GM18873 (cell line): ENCODE measurements at regions not wholly inside any gene's neighbourhood (a gene's known extent, or its start where the extent isn't known, plus 50 kb on each side); places are given as distances from the start of the nearest gene placed in this dataset.
"Not testable (repeated sequence)": the region's sequence is repeated elsewhere in the genome, so short reads cannot be mapped to it uniquely, and the experiment has no call there.

ENCODE experiments used
- ATAC-seq: cut with Tn5 transposase; IDR thresholded peaks from one replicate; pipeline ENCODE4 v1.9.1; 2021; ENCODE audit warnings: mild to moderate bottlenecking, moderate library complexity, moderate number of reproducible peaks; ENCODE audit not compliant: unreplicated experiment, low FRiP score

DNA sequence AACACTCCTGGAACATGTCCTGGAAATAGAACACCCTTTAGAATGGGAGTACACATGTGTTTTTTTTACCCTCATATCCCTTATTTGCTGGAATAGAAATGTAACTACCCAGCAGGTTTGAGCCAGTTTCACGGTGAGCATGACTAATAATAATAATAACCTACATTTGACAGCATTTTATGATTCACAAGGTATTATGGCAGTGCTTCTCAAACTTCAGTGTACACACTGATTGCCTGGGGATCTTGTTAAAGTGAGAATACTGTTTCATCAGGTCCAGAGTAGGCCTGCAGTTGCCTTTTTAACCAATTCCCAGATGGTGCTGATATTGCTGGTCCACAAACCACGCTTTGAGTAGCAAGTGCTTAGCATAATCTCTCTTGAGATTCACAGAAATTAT lies 63.9 kb downstream of the NFKBIZ start:
- no peak for ATAC-seq

DNA sequence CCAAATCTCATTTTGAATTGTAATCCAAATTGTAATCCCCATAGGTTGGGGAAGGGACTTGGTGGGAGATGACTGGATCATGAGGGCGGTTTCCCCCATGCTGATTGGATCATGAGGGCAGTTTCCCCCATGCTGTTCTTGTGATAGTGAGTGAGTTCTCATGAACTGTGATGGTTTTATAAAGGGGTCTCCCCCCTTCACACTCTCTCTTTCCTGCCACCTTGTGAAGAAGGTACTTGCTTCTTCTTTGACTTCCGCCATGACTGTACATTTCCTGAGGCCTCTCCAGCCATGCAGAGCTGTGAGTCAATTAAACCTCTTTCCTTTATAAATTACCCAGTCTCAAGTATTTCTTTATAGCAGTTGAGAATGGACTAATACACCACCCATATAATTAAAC lies 68.4 kb downstream of the NFKBIZ start:
- ATAC-seq, result not testable (repeated sequence)

DNA sequence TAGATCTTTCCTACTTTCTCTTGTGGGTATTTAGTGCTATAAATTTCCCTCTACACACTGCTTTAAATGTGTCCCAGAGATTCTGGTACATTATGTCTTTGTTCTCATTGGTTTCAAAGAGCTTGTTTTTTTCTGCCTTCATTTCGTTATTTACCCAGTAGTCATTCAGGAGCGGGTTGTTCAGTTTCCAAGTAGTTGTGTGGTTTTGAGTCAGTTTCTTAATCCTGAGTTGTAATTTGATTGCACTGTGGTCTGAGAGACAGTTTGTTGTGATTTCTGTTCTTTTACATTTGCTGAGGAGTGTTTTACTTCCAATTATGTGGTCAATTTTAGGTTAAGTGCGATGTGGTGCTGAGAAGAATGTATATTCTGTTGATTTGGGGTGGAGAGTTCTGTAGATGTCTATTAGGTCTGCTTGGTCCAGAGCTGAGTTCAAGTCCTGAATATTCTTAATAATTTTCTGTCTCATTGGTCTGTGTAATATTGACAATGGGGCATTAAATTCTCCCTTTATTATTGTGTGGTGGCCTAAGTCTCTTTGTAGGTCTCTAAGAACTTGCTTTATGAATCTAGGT lies 72.9 kb downstream of the NFKBIZ start:
- not testable (repeated sequence) for ATAC-seq

DNA sequence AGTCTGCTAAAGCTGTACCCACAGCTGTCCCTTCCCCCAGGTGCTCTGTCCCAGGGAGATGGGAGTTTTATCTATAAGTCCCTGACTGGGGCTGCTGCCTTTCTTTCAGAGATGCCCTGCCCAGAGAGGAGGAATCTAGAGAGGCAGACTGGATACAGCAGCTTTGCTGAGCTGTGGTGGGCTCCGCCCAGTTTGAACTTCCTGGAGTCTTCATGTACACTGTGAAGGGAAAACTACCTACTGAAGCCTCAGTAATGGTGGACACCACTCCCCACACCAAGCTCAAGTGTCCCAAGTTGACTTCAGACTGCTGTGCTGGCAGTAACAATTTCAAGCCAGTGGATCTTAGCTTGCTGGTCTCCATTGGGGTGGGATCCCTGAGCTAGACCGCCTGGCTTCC lies 75.3 kb downstream of the NFKBIZ start:
- not testable (repeated sequence) for ATAC-seq

DNA sequence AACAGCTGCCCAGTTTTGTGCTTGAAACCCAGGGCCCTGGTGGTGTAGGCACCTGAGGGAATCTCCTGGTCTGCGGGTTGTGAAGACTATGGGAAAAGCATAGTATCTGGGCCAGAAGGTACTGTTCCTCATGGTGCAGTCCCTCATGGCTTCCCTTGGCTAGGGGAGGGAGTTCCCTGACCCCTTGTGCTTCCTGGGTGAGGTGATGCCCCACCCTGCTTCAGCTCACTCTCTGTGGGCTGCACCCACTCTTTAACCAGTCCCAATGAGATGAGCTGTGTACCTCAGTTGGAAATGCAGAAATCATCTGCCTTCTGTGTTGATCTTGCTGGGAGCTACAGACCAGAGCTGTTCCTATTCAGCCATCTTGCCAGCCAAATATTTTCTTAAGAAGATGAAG lies 75.8 kb downstream of the NFKBIZ start:
- not testable (repeated sequence) for ATAC-seq

DNA sequence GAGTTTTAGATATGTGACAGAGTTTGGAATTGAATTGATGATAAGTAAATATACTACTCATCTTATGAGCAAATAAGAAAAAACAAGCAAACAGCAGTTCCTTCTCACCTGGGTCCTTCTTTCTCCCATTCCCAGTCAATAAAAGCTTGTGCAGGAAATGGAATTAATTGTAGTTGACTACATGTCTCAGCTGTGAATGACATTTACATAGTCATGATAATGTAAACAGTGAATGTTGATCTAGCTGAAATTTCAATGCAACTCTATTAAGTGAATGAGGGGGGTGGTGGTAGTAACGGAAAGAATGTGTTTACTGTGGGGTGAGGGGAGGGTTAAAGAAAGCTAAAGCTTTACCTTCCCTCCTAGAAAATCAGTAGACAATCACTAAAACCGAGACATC lies 76.2 kb downstream of the NFKBIZ start:
- ATAC-seq, result no peak

DNA sequence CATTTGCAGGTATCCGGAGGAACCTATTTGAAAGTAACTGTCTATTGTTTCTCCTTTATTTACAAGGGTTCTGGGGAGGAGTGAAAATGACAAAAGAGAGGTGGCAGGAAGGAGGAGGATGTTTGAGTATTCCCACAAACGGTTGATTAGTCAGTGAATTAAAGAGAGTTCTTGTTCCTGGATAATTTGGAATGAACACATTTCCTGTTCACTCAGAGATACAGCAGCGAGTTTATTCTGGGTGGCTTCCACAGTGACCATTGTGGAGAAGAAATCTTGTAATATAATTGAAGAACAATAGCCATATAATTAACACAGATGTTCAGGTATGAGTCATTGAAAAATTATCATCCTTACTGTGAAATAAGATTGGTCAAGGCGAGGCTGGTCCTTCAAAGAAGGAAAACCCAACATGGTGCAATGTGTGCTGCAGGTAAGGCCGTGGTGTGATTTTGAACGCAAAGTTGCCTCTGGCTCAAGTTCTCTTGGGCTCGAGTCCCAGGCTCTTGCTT lies 77.3 kb downstream of the NFKBIZ start:
- ATAC-seq, result no peak

DNA sequence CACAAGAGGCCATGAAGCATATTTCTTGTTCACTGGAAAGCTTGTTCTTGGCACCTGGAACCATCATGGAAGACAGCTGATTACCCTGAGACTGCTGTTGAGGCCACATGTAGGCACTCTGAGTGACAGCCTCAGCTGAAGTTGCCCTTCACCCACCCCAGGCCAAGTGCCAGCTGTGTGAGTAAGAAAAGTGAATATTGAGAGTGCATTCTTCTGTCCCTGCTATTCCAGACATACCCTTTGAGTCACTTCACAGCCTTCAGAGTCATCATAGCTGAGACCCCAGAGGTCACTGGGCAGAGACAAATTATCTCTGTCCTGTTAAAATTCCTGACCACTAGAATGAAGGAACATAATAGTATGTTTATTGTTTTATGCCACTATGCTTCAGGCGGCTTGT lies 79.6 kb downstream of the NFKBIZ start:
- no peak for ATAC-seq

DNA sequence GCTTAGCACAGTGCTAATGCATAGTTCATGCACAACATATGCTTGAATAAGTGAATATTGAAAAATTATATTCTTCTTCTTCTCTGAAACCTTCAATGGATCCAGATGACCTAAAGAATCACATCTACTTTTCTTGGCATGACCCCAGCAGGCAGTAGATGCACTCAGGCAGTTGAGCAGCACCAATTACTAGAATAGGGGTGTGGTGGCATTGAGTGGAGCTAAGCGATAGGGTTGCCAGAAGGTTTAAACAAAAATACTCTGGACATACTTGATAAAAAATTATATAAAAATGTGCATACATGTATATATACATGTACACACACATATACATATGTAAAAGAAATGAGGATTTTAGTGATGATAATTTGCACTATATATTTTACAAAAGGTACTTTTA lies 81.8 kb downstream of the NFKBIZ start:
- no peak for ATAC-seq

DNA sequence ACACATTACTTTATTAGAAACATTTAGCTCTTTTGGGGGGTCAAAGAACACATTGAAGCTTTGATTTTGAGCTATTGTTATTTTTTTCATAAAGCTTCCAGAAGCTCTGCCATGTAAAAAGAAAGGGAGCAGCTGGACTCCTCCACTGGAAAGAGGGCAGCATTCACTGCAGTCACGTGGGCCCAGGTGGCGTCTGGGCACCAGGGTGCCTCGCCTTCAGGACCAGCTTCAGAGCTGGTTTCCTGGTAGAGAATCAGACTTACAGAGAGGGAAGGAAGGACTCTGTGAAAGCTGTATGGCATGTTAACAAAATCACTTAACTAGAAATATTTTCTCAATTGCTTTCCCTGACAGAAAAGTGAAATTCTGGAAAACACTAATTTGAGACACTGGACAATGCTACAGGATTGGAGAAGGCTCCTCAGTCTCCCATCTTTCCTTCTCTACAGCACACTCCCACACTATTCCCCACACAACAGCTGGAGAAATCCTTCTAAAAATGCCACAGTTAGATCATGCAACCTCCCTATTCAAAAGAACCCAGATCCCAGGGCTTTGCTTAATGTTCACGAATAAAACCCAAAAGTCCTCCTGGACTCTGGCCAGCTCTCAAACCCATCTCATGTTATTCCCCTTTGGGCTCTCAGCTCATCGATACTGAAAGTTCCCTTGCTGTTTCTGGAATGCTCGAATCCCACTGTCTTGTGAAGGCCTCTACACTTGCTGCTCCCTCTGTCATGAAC lies 83.2 kb downstream of the NFKBIZ start:
- no peak for ATAC-seq

DNA sequence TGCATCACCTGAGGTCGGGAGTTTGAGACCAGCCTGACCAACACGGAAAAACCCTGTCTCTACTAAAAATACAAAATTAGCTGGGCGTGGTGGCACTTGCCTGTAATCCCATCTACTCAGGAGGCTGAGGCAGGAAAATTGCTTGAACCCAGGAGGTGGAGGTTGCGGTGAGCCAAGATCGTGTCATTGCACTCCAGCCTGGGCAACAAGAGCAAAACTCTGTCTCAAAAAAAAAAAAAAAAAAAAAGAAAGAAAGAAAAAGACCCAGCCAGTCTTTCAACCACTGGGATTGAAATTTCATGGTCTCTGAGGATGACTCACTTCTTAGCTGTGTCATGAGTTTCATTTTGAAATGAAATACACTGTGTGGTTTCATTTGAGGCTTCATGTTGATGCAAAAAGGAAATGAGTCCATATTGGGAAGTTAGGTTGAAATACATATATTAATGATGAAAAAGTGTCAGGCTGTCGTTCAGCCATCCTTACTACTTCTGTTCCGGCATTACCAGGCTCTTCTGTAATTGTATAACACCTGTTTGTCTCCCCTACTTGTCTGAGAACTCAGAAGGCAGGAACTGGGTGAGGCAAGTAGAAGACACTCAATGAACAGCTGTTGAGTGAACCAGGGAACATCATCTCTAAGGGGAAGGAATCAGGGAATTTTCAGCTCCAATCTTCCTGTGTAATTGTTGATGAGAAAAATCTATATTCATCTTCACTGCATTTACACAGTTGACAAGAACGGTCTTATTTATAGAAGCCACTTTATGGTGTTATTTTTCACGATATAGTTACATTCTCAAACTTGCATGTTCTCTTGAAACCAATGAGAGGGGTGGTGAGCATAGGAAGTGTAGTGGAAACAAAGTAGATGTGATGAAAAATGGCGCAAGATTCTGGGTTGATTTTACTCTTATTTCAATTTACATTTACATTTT lies 87.4 kb downstream of the NFKBIZ start:
- peak; percentile 96 for ATAC-seq

DNA sequence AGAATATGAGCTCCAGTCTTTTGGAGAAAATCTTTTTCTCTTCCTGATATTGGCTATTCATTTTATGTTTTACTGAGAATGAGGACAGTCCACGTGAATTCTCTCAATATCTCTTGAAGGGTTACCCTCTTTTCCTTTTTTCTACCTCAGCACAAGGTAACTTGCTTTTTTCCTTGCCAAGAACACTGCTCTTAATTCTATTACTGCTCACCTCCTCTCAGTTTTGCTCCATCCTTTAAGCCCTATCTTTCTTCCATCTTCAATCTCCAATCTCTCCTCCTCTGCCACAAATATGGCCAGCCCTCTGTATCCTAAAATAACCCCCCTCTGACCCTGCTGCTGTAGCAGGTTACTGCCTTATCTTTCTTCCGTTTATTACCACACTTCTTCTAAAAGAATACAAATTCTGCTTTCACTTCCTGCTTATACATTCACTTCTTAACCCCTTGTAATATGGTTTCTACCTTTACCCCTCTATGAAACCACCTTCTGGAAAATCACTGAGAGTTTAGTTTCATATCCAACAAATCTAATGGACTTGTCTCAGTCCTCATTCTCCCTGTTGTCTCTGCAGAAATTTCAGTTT lies 89.0 kb downstream of the NFKBIZ start:
- ATAC-seq, result peak; percentile 42

DNA sequence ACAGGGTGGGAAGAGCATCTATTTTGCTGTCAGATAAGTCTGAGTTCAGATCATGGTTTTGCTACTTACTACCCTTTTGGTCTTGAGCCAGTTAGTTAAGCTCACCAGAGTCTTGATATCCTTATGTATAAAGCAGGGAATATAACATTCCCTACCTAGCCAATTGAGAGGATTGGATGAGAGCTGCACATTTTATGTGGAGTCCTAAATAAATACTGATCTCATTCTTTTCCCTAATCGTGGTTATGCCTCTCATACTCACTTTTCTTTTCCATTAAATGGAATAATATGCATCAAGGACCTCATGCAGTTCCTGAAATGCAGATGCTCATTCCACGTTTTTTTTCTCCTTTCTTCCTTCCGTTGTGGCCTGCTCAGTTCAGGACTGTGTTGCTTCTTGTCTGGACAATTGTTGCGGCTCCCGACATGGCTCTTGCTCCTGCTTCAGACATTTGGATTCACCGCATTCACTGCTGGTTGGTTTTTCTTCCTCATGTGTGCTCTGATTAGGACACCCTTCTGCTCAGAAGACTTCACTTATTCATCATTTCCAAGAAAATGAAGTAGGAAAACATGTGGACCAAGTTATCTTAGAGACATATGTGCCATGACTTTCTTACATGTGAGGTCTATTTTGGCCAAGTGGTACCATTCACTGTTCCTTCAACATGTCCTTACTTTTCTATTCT lies 90.2 kb downstream of the NFKBIZ start:
- ATAC-seq, result no peak

DNA sequence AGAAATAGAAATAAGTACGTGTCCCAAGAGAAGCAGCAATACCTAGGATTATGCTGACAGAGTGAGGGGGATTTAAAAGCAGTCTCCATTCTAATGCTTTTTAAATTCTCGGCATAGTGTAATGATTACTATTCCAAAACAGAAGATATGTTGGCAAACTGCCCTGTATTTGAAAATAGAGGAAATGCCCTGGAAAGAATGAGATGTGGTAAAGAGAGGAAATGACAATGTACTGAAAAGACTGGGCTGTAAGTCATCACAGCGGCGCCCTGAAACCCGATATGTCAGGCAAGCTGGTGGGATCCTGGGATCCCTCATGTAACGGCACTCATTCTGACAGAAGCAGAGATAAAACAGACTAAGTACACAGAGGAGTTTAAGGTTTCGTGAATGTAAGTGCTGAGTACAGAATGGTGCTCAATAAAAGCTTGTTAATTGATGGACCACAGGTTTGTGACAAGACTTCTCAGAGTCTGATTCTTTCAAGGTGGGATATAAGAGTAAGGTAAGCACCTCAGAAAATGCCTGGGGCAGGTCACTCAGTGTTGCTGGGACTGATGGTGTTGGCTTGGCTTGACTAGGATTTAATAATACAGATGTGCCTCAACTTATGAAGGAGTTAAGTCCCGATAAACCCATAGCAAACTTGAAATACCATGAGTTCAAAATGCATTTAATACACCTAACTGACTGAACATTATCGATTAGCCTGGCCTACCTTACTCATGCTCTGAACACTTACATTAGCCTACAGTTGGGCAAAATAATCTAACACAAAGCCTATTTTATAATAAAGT lies 91.4 kb downstream of the NFKBIZ start:
- no peak for ATAC-seq

DNA sequence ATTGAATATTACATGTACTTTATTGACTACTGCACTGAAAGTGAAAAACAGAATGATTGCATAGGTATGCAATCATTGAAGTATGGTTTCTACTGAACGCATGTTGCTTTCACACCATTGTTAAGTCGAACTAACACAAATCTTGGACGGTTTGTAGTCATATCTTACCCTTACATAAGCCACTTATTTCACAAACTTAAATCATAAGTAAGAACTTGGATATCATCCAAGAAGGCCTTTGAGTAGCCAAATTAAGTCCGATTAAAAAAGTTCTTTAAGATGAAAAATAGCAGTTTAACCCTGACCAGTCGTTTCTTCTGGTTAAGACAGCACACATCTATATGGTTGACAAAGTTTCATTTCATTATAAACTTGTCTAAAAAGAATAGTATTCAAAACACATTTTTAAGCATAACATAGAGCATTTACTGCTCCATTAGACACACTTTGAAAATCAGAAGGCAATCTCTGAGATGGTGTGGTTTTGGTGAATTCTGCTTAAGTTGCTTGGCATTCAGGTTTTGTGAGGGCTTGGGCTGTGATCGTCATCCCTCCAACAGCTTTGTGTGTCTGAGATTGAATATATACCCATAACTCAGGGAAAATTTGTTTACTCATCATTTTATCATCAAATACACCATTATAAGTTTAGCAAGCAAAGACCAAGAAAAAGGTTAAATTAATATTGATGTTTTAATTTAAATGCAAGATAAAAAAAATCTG lies 92.2 kb downstream of the NFKBIZ start:
- ATAC-seq, result no peak

DNA sequence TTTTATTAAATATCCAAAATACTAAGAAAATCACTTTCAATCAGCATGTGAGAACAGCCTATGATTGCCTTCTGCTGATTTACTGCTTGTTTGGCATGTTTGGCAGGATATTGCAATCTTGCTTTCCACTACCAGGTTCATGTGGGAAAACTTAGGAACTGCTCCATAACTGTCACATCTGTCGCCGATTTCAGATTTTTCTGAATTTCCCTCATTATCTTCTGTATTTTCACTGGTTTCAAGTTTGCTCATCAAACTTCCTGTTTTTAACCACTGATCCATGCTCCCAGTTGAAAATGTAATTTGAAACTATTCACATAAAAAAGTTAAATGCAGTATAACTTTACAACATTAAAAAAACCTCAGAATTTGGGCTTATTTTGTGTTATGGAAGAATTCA lies 93.0 kb downstream of the NFKBIZ start:
- ATAC-seq, result no peak

DNA sequence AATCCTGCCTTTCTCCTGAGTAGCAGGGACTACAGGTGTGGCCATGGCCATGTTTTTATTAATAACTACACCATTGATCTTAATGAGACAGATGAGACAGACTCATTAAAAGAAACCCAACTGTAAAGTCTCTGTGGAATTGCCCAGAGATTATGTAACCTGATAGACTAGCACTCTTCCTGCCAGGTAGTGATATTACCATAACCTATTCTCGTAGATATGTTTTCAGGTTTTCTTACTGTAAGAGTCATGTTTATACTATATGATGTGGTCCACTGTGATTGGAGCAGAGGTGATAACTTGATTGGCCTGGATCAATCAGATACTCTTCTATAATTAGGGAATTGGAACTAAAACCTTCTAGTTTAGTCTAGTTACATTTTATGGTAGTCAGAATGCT lies 93.7 kb downstream of the NFKBIZ start:
- no peak for ATAC-seq

DNA sequence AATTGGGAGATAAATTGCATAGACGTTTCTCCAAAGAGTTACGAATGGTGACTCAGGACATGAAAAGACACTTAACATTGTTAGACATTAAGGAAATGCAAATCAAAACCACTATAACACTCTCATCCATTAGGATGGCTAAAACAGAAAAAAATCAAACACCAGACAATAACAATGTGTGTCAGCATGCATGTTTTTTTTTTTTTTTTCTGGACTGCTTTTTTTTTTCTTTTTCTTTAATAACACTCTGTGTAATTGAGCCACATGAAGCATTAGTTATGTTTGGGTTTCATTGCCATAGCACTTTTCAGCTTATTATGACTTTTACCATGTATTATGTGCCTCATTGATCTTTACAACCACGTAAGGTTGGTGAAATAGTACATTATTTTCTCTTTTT lies 95.0 kb downstream of the NFKBIZ start:
- ATAC-seq, result no peak

DNA sequence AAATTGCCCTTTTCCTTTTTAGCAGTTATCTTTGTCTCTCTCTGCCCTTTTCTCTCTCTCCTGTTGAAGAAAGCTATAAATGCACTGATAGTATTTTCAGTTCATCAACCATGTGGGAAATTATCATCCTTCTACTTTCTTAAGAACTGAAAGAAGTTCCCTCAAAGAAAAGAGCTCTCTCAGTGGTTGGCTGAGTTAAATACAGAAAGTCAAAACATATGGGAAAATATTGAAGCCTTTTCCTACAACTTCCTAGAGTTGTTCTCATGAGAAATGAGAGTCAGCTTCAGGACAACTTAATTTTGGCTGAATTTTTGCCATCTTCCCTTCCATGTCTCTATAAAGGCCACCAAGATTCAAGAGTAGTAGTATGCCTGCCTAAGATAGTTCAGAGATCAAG lies 96.7 kb downstream of the NFKBIZ start:
- ATAC-seq, result no peak
